ENCODE measurements at regions not wholly inside any gene's neighbourhood (a gene's known extent, or its start where the extent isn't known, plus 50 kb on each side); places are given as distances from the start of the nearest gene placed in this dataset.
"Not testable (repeated sequence)": the region's sequence is repeated elsewhere in the genome, so short reads cannot be mapped to it uniquely, and the experiment has no call there.

DNA sequence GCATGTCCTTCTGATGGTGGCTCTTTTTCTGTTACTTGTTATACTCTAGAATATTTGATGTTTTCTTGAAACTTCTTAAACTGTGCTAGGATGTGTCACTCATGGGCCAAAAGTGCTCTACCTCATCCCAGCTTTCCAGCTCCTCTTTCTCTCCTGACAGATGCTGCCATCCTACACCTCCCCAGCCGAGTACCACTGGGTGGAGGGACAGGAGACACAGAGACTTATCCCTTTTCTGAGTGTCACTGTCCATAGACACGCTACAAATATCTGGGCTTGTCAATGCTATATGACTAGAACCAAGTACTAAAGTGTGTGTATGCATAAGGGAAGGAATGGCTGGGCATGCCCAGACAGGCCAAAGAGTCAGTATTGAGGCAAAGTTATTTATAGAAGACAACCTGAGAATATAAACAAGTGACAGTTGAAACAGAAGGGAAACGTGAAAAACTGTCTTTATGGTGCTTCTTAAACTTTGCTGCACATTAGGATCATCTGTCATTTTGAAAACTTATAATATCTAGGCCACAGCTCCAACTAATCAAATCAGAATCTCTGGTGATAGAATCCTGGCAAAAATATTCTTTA lies 188.0 kb downstream of the CARTPT start:
- no peak for DNase-seq

DNA sequence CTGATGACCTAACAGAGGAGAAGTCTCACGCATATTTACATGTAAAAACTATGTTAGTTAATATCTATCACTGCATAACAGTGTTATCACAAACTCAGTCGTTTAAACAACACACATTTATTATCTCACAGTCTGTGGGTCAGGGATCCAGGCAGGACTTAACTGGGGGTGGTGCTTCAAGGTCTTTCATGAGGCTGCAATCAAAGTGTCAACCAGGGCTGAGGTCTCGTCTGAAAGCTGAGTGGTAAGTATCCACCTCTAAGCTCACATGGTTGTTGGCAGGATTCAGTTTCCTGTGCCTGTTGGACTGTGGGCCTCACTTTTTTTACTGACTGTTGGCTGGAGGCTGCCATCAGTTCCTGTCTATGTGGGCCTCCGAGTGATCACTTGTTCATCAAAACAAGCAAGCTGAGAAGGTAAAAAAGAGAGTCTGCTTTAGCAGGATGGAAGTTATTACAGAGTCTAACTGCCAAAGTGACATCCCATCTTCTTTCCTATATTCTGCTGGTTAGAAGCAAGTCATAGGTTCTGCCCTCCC lies 188.6 kb downstream of the CARTPT start:
- DNase-seq, result no peak

DNA sequence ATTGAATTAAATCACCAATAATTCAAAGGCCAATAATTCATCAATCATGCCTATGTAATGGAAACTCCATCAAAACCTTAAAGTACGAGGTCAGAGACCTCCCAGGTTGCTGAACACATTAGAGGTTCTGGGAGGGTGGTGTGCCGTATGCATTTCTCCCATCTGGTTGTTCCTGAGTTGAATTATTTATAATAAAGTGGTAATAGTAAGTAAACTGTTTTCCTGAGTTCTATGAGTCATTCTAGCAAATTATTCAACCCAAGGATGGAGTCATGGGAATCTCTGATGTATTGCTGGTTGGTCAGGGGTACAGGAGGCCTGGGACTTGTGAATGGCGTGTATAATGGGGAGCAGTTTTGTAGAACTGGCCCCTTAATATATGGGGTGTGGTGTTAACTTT lies 191.7 kb downstream of the CARTPT start:
- no peak for DNase-seq

DNA sequence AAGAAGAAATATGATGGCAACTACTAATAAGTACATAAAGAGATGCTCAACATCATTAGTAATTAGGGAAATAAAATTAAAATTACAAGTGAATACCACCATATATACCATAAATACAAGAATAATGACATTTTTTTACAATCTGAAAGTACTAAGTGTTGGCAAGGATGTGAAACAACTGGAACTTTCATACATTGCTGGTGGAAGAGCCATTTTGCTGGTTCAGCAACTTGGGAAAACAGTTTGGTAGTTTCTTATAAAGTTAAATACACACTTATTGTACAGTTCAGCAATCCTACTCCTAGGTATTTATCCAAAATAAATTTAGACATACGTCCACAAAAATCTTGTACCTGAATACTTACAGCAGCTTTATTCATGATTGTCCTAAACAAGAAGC lies 192.9 kb downstream of the CARTPT start:
- no peak for DNase-seq

DNA sequence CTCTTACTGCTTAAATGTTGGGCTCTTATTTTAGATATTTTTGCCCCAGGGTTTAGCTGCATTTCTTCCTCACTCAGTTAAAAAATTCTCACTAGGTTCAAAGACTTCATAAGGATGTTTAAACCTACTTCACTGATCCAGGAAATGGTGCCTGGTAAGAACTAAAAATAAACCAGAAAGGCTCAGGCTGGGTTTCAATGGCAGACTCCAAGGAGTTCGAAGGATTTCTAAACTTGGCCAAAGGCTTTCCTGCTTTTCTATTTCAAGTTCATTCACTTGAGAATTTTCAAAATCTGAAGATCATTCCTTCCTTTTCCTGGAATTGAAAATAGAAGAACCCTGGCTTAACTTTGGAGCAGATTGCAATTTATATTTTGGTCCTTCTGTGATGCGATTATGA lies 193.0 kb upstream of the MAP1B start:
- no peak for DNase-seq

DNA sequence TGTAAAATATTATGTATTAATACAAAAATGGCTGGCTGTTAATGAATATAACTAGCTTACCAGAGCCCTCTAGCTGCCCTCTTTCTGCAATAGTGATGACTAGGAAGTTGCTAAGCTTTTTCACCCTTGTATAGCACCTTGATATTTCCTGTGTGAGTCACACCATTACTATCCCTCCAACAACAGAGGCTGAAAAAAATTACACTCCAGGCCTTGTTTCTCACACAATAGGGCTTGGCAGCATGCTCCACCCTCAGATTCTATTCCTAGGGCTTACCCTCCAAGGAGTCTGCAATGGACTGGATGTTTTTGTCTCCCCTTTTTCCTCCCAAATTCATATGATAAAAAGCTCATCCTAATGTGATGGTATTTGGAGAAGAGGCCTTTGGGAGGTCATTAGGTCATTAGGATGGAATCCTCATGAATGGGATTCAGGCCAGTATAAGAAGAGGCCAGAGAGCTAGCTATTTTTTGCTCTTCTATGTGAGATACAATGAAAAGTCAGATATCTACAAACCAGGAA lies 184.6 kb upstream of the MAP1B start:
- DNase-seq, result no peak

DNA sequence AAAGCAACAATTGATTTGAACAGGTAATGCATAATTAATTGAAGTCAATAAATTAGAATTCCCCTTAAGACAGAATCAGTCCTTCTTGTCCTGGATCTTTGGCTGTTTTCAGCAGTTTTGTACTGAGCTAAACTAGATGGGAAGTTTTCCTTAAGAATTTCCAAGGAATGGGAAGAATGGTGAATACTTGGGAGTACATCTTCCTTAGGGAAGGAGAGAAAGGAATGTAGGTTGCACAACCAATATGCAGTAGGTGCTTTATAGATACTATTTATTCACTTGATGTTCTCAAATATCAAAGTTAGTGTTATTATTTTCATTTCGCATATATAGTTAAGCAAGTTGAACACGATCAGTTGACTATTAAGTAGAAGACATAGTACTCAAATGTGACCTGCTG lies 183.5 kb upstream of the MAP1B start:
- no peak for DNase-seq

DNA sequence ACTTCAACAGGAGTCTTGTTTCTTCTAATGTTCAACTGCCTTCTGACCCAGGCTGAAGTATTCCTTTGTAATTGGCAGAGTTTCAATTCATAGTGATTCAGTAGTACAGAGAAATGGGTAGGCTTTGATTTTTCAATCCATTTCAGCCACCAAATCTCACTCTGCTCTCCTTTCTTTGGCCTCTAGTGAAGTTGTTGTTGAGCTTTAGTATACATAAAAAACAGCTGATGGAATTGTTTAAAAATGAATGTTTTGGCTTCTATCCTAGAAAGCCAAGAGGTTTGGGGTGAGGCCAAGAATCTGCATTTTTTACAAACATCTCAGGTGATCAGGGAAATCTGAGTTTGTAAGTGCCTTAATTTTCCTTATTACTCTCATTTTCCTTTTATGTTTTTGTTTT lies 182.9 kb upstream of the MAP1B start:
- DNase-seq, result no peak

DNA sequence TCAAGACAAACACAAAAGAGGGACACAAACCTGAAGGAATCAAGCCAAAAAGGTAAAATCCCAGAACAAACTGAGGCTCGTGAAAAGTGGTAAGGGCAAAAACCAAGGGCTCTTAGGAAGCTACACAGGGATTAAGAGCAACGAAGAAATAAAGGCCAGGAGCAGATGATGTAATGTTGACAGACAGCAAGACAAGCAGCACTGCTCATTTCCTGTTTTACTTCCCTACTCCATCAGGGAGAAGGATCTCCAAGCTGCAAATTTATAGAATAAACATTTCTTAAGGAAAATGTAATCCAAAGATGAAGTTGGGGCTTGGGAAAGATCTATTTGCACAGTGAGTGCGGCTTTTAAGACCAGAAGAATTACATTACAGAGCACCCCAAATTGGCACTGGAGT lies 182.3 kb upstream of the MAP1B start:
- no peak for DNase-seq

DNA sequence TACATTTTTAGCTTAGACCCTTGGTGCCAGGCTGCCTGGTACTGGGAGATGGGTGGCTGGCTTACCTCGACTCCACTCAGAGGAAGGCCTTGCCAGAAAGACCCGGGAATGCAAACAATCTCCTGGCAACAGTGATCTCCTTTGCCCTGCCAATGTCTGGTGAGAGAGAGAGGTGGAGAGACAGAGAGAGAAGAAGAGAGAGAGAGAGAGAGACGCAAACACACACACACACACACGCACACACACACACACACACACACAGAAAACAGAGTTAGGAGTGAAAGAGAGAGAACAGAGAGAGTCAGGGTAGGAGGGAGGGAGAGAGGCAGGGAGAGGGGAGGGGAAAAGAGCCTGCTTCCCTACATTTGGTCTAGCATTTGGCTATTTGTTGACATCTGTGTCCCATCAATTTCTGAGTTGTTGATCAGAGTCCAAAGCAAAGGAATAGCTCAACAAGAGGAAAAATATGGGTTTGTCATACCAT lies 181.6 kb upstream of the MAP1B start:
- DNase-seq, result no peak

DNA sequence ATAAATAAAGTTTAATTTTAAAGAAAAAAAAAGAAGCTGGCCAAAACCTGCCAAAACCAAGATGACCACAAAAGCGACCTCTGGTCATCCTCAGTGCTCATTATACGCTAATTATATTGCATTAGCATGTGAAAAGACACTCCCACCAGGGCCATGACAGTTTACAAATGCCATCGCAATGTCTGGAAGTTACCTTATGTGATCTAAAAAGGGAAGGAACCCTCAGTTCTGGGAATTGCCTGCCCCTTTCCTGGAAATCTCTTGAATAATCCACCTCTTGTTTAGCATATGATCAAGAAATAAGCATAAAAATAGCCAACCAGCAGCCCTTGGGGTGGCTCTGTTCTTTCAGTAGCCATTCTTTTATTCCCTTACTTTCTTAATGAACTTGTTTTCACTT lies 178.3 kb upstream of the MAP1B start:
- no peak for DNase-seq

DNA sequence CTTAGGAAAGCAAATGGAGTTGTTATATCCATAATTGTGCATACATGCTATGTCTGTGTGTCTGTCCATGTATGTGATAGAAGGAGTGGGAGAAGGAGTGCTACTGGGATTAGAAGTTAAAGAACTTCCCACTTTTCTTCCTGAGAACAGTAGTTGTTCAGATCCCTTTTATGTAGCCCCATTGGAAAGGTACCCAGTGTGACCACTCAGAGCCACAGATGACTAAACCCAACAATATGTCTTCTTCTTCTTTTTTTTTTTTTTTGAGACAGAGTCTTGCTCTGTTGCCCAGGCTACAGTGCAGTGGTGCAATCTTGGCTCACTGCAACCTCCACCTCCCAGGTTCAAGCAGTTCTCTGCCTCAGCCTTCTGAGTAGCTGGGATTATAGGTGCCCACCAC lies 176.7 kb upstream of the MAP1B start:
- DNase-seq, result not testable (repeated sequence)

DNA sequence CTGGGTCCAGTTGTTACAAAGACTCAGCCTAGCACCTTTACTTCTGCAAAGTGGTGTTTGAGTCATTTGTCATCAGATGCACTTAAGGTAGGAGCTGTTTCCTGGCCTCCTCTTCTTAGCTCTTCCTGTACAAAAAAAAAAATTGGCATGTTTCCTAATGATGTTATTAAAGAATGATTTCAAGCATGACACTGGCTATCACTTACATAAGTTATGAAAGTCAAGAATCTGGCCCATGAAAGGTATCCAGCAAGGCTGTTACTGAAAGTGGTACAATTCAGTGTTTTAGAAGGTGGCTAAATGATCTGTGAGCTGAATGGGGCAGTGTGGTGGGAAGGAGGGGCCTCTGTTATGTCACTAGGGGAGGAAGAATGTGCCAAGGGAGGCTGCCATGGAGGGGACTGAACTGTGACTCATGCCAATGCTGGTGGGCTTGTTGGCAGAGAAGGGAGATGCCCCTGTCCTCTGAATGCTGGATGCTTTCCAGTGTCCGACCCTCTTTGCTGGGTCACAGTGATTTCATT lies 175.1 kb upstream of the MAP1B start:
- DNase-seq, result no peak

DNA sequence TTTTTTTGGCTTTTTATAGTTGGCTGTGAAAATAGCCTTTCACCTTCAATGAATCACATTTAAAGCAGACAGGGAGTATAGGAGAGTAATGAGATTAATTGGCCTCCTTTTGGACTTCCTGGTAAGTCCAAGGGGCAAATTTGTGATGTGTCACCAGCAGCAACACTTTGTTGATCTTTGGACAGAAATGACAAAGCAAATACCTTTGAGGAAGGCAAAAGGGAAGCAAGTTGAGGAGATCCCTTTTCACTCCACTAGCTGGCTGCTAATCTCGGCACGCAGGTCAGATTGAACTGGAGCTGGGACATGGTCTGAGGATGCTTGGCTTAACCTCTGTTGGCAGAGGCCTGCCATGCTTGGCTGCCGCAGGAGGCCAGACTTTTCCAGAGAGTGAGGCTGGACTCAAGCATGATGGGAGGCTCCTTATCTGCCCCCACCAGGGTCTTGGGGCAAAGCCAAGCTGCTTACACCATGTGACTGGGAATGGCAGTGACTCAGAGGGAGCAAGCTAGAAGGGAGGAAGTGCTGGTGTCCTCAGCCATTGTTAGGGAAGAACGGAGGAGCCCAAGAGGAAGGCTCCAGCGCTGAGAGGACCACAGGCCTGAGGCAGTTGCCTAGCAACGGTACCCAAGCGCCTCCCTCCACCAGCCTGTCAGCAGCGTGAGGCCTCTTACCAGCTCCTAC lies 174.5 kb upstream of the MAP1B start:
- DNase-seq, result no peak

DNA sequence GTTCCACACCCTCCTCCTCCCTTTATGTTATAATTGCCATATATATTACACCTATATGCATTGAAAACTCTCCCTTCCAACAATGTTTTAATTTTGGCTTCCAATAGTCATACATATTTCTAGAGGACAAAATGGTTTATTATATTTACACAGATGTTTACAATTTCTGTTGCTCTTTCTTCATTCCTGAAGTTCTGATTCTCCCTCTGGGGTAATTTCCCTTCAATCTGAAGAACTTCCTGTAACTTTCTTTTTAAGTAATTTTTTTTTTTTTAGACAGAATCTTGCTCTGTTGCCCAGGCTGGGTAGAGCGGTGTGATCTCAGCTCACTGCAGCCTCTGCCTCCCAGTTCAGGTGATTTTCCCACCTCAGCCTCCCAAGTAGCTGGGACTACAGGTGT lies 173.0 kb upstream of the MAP1B start:
- no peak for DNase-seq

DNA sequence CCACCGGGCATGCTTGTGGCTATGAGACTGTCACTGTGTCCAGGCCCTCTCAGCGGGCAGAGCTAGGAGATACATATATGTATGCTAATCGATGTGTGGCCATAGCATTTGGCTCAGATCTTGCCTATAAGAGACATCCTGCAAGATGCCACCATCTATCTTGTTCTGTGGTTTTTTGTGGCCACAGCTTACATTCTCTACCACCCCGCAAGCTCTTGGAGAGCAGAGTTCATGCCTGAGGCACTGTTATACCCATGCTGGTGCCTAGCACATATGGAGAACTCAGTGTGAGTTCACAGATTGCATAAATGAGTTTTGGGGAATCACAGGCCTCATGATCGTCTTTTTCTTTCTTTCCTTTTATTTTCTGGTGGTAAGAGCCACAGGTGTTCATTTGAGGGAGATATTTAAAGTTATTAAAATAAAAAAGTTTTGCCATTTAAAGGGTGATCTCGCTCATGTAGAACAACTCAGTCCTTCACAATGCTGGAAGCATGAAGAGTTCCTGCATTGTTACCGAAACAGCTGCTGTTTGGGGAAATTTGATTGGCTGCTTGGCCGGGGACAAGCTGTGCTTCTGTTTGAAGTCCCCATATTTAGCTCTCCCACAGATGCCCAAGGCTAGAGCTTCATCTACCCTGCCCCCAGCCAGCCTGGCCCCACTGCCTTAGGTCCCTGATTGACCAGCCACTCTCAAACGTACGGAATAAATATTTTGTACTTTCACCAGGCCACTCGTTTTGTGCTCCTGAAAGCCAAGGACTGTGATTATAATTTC lies 169.2 kb upstream of the MAP1B start:
- no peak for DNase-seq

DNA sequence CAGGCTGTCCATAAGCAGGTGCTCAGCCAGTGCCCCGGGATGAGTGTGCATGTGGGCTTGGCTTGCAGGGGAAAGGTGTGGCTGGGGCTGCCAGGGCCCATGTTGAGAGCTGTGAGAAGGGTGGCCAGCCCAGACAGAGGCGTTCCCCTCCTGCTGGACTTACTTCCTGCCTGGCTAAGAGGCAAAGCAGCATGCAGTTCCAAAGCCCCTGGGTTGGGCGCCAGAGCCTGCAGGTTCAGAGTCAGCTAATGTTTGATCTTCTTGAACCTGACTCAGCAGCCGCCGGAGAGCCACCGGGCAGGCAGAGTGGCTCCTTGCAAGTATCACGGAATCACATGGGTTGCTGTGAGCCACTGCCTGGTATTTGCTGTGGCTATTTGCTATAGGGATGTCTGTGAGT lies 168.4 kb upstream of the MAP1B start:
- DNase-seq, result no peak

DNA sequence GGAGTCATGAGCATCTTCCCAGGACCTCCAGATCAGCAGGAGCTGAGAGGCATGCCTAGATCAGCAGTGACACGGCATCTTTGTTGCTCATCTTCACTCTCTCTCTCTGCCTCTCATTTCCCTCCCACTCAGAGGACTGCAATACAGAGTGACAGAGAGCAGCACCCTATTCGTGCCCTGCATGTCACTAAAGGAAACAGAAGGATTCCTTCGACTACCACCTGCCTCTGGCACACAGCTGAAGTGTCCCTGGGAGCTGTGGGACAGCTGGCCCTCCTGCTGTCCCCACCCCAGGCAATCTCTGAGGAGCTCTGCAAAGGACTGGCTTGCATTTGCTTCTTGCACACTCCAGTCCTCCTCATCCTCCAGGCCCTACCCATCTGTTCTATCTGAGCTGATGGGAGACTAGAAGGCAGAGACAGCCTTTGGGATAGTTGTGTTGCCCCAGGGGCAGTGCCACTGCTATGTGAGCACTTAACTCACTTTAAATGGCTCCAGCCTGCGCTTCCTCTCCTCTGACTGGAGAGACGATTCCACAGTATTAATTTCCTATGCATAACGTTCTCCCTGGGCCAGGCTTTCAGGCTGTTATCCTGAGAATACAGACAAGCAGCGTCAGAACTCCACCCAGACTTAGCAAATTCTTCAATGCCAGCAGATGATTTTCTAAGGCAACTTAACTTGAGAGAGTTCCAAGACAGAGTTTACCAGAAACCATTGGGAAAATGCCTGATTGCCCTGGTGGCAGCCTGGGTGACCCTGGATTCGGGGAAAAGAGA lies 167.6 kb upstream of the MAP1B start:
- DNase-seq, result no peak

DNA sequence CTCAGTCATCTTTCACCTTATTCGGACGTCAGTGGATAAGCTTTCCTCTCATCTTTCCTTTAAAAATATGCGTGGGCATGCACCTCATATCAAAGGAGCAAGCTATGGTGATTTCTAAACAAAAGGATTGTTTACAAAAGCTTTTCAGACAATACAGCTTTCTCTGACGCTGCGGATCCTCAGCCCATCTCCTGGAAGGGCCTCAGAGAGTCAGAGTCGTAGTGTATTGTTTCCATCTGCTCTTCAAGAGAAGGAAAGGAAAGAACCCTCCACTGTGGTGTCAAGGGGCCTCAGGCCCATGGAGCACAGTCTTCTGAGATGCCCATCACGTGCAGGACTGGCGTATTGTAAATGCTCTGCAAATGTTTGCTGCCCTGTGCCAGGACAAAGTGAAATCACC lies 163.4 kb upstream of the MAP1B start:
- no peak for DNase-seq

DNA sequence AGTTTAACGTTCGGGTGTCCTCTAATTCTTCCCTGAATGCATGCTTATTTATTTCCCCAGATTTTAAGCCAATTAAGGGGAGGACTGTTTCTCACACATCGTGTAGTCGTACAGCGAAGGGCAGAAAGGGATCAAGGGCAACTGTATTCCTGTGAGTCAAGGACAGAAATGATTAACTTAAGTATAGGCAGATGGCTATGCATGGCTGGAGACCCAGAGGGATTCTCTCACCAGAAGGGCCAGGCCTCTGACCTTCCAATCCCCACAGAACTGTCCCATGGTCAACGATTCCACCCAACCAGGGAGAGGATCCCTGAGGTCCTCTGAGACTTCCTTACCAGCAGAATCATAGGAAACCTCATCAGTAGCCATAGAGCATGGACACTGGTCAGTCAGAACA lies 161.8 kb upstream of the MAP1B start:
- DNase-seq, result no peak

DNA sequence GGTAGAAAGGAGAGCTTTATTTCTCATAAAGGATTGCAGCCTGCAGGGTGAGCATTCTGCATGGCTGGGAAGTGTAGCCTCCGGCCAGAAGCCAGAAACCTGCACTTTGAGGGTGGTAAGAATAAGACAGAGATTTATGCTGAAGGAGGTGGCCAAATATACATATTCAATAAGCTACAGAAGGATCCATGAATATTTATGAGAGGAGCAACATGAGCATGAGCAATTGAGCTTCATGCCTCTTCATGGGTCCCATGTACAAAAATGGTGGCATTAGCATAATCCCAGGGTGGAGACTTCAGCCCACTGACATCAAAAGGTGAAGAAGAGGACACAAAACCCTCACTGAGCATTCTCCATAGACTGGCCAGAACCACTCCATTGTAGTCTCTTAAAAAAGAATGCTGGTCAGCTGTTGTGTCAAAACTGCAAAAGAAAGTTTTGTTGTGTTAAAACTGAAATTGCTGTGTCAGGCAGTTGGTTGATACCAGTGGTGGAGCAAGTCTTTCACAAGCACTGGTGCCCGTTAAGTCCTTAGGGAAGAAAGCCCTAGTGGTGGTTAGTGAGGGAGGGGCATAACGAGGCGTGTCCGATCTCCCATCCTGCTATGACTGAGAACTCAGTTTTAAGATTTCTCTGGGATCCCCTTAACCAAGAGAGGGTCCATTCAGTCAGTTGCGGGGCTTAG lies 160.8 kb upstream of the MAP1B start:
- DNase-seq, result no peak

DNA sequence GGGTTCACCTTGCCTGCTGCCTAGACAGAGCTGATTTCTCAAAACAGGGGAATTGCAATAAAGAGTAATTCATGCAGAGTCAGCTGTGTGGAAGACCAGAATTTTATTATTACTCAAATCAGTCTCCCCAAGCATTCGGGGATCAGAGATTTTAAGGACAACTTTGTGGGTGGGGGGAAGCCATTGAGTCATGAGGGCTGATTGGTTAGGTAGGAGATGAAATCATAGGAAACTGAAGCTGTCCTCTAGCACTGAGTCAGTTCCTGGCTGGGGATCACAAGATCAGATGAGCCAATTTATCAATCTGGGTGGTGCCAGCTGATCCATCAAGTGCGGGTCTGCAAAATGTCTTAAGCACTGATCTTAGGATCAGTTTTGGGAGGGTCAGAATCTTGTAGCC lies 159.1 kb upstream of the MAP1B start:
- DNase-seq, result no peak

All from right kidney (tissue), 1 donor.